Panc1 (cell line): ENCODE measurements at regions not wholly inside any gene's neighbourhood (a gene's known extent, or its start where the extent isn't known, plus 50 kb on each side); places are given as distances from the start of the nearest gene placed in this dataset.

Experiments used
- CTCF ChIP-seq: fragments of 450-650 bp; IDR thresholded peaks from 2 replicates; pipeline ENCODE4 v1.5.1; 2017; ENCODE audit warnings: mild to moderate bottlenecking
- POLR2AphosphoS5 ChIP-seq: IDR thresholded peaks from 2 replicates; pipeline ENCODE4 v1.6.1; 2012; ENCODE audit warnings: mild to moderate bottlenecking, low read depth, low read length, moderate library complexity
- REST ChIP-seq, 2 experiments: IDR thresholded peaks; 2 replicates each; pipeline ENCODE4 v1.6.1; 2011 to 2012; ENCODE audit warnings: low read depth in 2 of 2, control low read depth in 1 of 2, low read length in 1 of 2, mild to moderate bottlenecking in 1 of 2, moderate library complexity in 1 of 2; ENCODE audit not compliant: insufficient read depth in 1 of 2
- SIN3A ChIP-seq: IDR thresholded peaks from 2 replicates; pipeline ENCODE4 v1.6.1; 2012; ENCODE audit warnings: low read depth, mild to moderate bottlenecking, low read length, moderate library complexity, borderline replicate concordance; ENCODE audit not compliant: insufficient read depth

GRCh38 chr13:112233716-112234115 lies 142.4 kb upstream of the SPACA7 start:
- no peak for TF ChIP-seq SIN3A
- no peak for TF ChIP-seq CTCF
- no peak for TF ChIP-seq POLR2AphosphoS5
- TF ChIP-seq REST (IDR thresholded peaks at IDR 0.05; ENCODE audit: insufficient read depth in 1 of 2, low read depth in 2 of 2, low read length in 1 of 2), result no peak
